K562 (cell line): ENCODE measurements at regions not wholly inside any gene's neighbourhood (a gene's known extent, or its start where the extent isn't known, plus 50 kb on each side); places are given as distances from the start of the nearest gene placed in this dataset.

Experiments used
- ATAC-seq: fragments of 200-7000 bp; cut with Tn5 transposase; 3 replicates; pipeline ENCODE4 v1.9.1; 2020; ENCODE audit warnings: moderate library complexity
- BruUV-seq: library from RNA; stranded (reverse); fragments of 400-500 nt; replicated peaks from 2 replicates; lab custom pipeline; 2021; lab: Mats Ljungman, UMichigan
- CTCF ChIA-PET: fragments of 300-600 bp; formaldehyde crosslinking; extraction: SDS; loops from one replicate; lab custom pipeline; 2021; ENCODE audit warnings: low intra/inter-chr PET ratio; lab: Yijun Ruan, JAX
- POLR2A ChIA-PET: fragments of 300-600, 350-650 bp; sonication (Branson Sonifier 250); formaldehyde crosslinking; extraction: SDS; loops from one replicate; lab custom pipeline; 2021; ENCODE audit warnings: antibody characterized with exemption, inconsistent platforms; lab: Yijun Ruan, JAX
- DNase-seq, 4 experiments: peaks; one replicate each; pipeline versions ENCODE4 v3.0.0 to v3.0.0-alpha.2; 2011 to 2018; ENCODE audit warnings: low spot score in 3 of 4, mixed read lengths in 3 of 4; ENCODE audit errors: extremely low read depth in 1 of 4
- FAIRE-seq: peaks from 2 replicates; lab custom pipeline; 2011; peaks lifted over from hg19 to GRCh38; lab: Jason Lieb, UNC
- H2AFZ ChIP-seq: 2 replicates; pipeline ENCODE4 v1.6.0; 2011; ENCODE audit warnings: low read depth, low read length, control low read depth, inconsistent platforms
- H3K27ac ChIP-seq: fragments of 200-600 bp; 3 replicates; pipeline ENCODE4 v1.8.0; 2011; ENCODE audit warnings: low read depth, mild to moderate bottlenecking, control low read depth, inconsistent platforms, low read length, moderate library complexity, mixed read lengths; ENCODE audit errors: extremely low read depth
- H3K27me3 ChIP-seq, 2 experiments: fragments of 300-600 bp in 1 of 2; 2 replicates in 1 of 2; 3 replicates in 1 of 2; pipeline versions ENCODE4 v1.6.0 to v1.8.0; 2011; ENCODE audit warnings: inconsistent platforms in 2 of 2, low read length in 2 of 2, mild to moderate bottlenecking in 1 of 2, mixed read lengths in 1 of 2, moderate library complexity in 1 of 2; ENCODE audit not compliant: control insufficient read depth in 2 of 2, insufficient read depth in 2 of 2
- H3K36me3 ChIP-seq: fragments of 300-600 bp; 3 replicates; pipeline ENCODE4 v1.8.0; 2011; ENCODE audit warnings: mild to moderate bottlenecking, low read length, inconsistent platforms; ENCODE audit not compliant: control insufficient read depth, insufficient read depth
- H3K4me1 ChIP-seq, 2 experiments: fragments of 200-600 bp in 1 of 2; replicated peaks in 1 of 2; 2 replicates in 1 of 2; 3 replicates in 1 of 2; pipeline versions ENCODE4 v1.5.1 to v1.8.0; 2011; ENCODE audit warnings: inconsistent platforms in 2 of 2, low read length in 2 of 2, mild to moderate bottlenecking in 1 of 2, mixed read lengths in 1 of 2, moderate library complexity in 1 of 2; ENCODE audit not compliant: control insufficient read depth in 2 of 2, insufficient read depth in 2 of 2
- H3K4me2 ChIP-seq: 2 replicates; pipeline ENCODE4 v1.6.1; 2011; ENCODE audit warnings: low read length, control low read depth, inconsistent platforms, mixed read lengths; ENCODE audit not compliant: insufficient read depth
- H3K4me3 ChIP-seq: fragments of 200-600 bp; sonication (generic), shearing (Covaris generic); 2 replicates; pipeline ENCODE4 v1.5.1; 2016; ENCODE audit warnings: control low read depth, inconsistent platforms
- H3K79me2 ChIP-seq: fragments of 200-600 bp; 3 replicates; pipeline ENCODE4 v1.8.0; 2011; ENCODE audit warnings: low read length, inconsistent platforms; ENCODE audit not compliant: control insufficient read depth, insufficient read depth
- H3K9ac ChIP-seq, 2 experiments: 2 replicates each; pipeline versions ENCODE4 v1.6.0 to v1.6.1; 2011; ENCODE audit warnings: low read depth in 2 of 2, low read length in 2 of 2, control low read depth in 1 of 2, inconsistent platforms in 1 of 2, mild to moderate bottlenecking in 1 of 2, mixed read lengths in 1 of 2; ENCODE audit not compliant: insufficient read depth in 1 of 2
- H3K9me1 ChIP-seq: one replicate; pipeline ENCODE4 v1.6.0; 2011; ENCODE audit warnings: inconsistent platforms, mild to moderate bottlenecking, low read length, moderate library complexity; ENCODE audit not compliant: control insufficient read depth, insufficient read depth
- H3K9me3 ChIP-seq: replicated peaks from 2 replicates; pipeline ENCODE4 v1.5.1; 2011; ENCODE audit warnings: low read depth, low read length, inconsistent platforms; ENCODE audit not compliant: control insufficient read depth, insufficient read depth
- H4K20me1 ChIP-seq: replicated peaks from 2 replicates; pipeline ENCODE4 v1.6.1; 2011; ENCODE audit warnings: low read length, inconsistent platforms, mixed read lengths; ENCODE audit not compliant: control insufficient read depth, insufficient read depth
- ARID1B ChIP-seq: fragments of 450-650 bp; IDR thresholded peaks from 2 replicates; pipeline ENCODE4 v1.6.1; 2016; ENCODE audit warnings: antibody characterized with exemption, mild to moderate bottlenecking, inconsistent platforms
- CBX5 ChIP-seq: IDR thresholded peaks from 2 replicates; pipeline ENCODE4 v1.6.1; 2014; ENCODE audit warnings: low read depth, borderline replicate concordance
- CC2D1A ChIP-seq: fragments of 450-650 bp; IDR thresholded peaks from 2 replicates; pipeline ENCODE4 v1.6.1; 2017; ENCODE audit warnings: mild to moderate bottlenecking
- CEBPB ChIP-seq: fragments of 450-650 bp; IDR thresholded peaks from 2 replicates; pipeline ENCODE4 v1.6.1; 2016; ENCODE audit warnings: missing genetic modification characterization, missing compliant biosample characterization
- ETV6 ChIP-seq, 3 experiments: fragments of 150-350 bp in 1 of 3; sonication (generic) in 1 of 3; formaldehyde crosslinking in 1 of 3; IDR thresholded peaks; 2 replicates each; pipeline versions ENCODE4 v1.6.1 to v1.8.0; 2014 to 2022; ENCODE audit warnings: borderline replicate concordance in 2 of 3, low read depth in 2 of 3, antibody characterized with exemption in 1 of 3, low read length in 1 of 3, mild to moderate bottlenecking in 1 of 3, missing genetic modification reagents in 1 of 3
- HOXB6 ChIP-seq: fragments of 250-450 bp; sonication (Bioruptor Pico); IDR thresholded peaks from 2 replicates; pipeline ENCODE4 v1.5.1; 2022; ENCODE audit warnings: mild to moderate bottlenecking, borderline replicate concordance
- LARP7 ChIP-seq: fragments of 450-650 bp; IDR thresholded peaks from 2 replicates; pipeline ENCODE4 v1.6.1; 2016
- NR4A1 ChIP-seq, 2 experiments: fragments of 250-450 bp in 1 of 2; fragments of 450-650 bp in 1 of 2; sonication (Bioruptor Pico) in 1 of 2; IDR thresholded peaks; 2 replicates each; pipeline versions ENCODE4 v1.4.0 to v1.6.1; 2016 to 2020; ENCODE audit warnings: mild to moderate bottlenecking in 2 of 2, missing compliant biosample characterization in 1 of 2, missing genetic modification characterization in 1 of 2, moderate library complexity in 1 of 2
- TBP ChIP-seq: optimal IDR thresholded peaks from 2 replicates; pipeline ENCODE3; 2011; ENCODE audit warnings: low read depth, low read length, improper control_type of control experiment
- ZNF217 ChIP-seq: sonication (generic); formaldehyde crosslinking; IDR thresholded peaks from 2 replicates; pipeline ENCODE4 v1.8.0; 2022; ENCODE audit warnings: mild to moderate bottlenecking, missing genetic modification reagents
- ZNF583 ChIP-seq: fragments of 250-450 bp; sonication (Bioruptor Pico); IDR thresholded peaks from 2 replicates; pipeline ENCODE4 v1.4.0; 2020
- WGBS: fragments of 100-300 bp; shearing (Covaris generic); methylation state at CpG from one replicate; pipeline ENCODE4 v1.1.6; 2016; ENCODE audit warnings: low coverage, mixed read lengths; ENCODE audit not compliant: insufficient coverage; ENCODE audit errors: missing lambda C conversion rate; 5-methylcytosine and 5-hydroxymethylcytosine counted together
- in situ Hi-C: fragments of 300-500 bp; cut with MboI; formaldehyde crosslinking; loops from 4 replicates; pipeline ENCODE4 v1.15.0; 2018; ENCODE audit warnings: inconsistent platforms, mixed read lengths
- intact Hi-C: fragments of 100-400 bp; cut with micrococcal nuclease; formaldehyde crosslinking; loops from 2 replicates; pipeline ENCODE4 v1.14.2; 2022
- TF ChIP-seq, protein P1 (sequence below): fragments of 450-650 bp; IDR thresholded peaks from 2 replicates; pipeline ENCODE4 v1.6.1; 2017; ENCODE audit warnings: mild to moderate bottlenecking, moderate library complexity
- TF ChIP-seq, protein P2 (sequence below): fragments of 250-450 bp; sonication (Bioruptor Pico); IDR thresholded peaks from 2 replicates; pipeline ENCODE4 v1.4.0; 2020; ENCODE audit warnings: borderline replicate concordance
- TF ChIP-seq, protein P3 (sequence below), 2 experiments: IDR thresholded peaks; 2 replicates each; pipeline ENCODE4 v1.6.1; 2012; ENCODE audit warnings: improper control_type of control experiment in 2 of 2, low read depth in 2 of 2, low read length in 2 of 2, borderline replicate concordance in 1 of 2
- TF ChIP-seq, protein P4 (sequence below): conservative IDR thresholded peaks from 2 replicates; pipeline ENCODE4 v1.6.1; 2011; ENCODE audit warnings: low read depth, mild to moderate bottlenecking, low read length; ENCODE audit not compliant: control insufficient read depth
- TF ChIP-seq, protein P5 (sequence below): fragments of 250-450 bp; sonication (Bioruptor Pico); IDR thresholded peaks from 2 replicates; pipeline ENCODE4 v1.5.0; 2021

DNA sequence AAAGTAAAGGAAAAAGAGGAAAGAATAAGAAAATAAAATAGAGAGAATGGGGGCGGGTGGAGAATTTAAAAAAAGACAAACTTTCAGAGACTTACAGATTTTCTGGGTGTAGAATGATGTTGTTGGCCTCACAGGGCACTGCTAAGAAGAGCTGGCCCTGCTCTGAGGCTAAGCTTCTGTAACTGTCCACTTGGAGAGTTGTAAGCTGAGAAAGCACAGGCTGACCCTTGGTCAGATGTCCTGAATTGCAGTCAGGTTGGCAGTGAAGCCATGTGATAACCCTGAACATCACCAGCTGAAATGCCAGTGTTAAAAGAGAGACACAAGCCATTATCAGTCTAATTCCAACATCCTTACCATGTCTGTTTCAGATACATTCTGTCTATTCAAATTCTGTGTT is 272.1 kb upstream of the SORCS1 start:
- no peak overlapping the region for H3K9ac ChIP-seq
- H3K4me2 ChIP-seq, result no peak overlapping the region
- H3K36me3 ChIP-seq, result no peaks in the 10 kb centered on the region
- intact Hi-C loops, result no loop called here
- H3K79me2 ChIP-seq, result no peaks in the 10 kb centered on the region
- H3K9me3 ChIP-seq, result no peaks in the 10 kb centered on the region
- H4K20me1 ChIP-seq, result no peaks in the 10 kb centered on the region
- WGBS, result no CpG with 5 or more reads among the region's 1 CpG
- in situ Hi-C loops, result no loop called here
- H3K4me3 ChIP-seq, result no peak overlapping the region
- DNase-seq (no peak), FAIRE-seq (no peak), ATAC-seq (no peak)
- H3K4me1 ChIP-seq, result no peaks in the 10 kb centered on the region
- TF ChIP-seq NR4A1 (CRISPR knock-in tag; IDR thresholded peaks at IDR 0.05) (no peak), NR4A1 (tag; IDR thresholded peaks at IDR 0.05) (no peak), CEBPB (tag) (no peak), HOXB6 (CRISPR knock-in tag) (no peak), ETV6 (IDR thresholded peaks at IDR 0.05; ENCODE audit: borderline replicate concordance in 1 of 2, low read depth in 2 of 2, low read length in 1 of 2) (no peak), ETV6 (CRISPR knock-in tag; IDR thresholded peaks at IDR 0.05; ENCODE audit: borderline replicate concordance) (no peak), ARID1B (no peak), LARP7 (no peak), ZNF583 (CRISPR knock-in tag) (no peak), CBX5 (no peak), CC2D1A (no peak), TBP (no peak), ZNF217 (CRISPR knock-in tag) (no peak)
- TF ChIP-seq, protein P1, sequence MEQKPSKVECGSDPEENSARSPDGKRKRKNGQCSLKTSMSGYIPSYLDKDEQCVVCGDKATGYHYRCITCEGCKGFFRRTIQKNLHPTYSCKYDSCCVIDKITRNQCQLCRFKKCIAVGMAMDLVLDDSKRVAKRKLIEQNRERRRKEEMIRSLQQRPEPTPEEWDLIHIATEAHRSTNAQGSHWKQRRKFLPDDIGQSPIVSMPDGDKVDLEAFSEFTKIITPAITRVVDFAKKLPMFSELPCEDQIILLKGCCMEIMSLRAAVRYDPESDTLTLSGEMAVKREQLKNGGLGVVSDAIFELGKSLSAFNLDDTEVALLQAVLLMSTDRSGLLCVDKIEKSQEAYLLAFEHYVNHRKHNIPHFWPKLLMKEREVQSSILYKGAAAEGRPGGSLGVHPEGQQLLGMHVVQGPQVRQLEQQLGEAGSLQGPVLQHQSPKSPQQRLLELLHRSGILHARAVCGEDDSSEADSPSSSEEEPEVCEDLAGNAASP, result no peak
- TF ChIP-seq, protein P2, sequence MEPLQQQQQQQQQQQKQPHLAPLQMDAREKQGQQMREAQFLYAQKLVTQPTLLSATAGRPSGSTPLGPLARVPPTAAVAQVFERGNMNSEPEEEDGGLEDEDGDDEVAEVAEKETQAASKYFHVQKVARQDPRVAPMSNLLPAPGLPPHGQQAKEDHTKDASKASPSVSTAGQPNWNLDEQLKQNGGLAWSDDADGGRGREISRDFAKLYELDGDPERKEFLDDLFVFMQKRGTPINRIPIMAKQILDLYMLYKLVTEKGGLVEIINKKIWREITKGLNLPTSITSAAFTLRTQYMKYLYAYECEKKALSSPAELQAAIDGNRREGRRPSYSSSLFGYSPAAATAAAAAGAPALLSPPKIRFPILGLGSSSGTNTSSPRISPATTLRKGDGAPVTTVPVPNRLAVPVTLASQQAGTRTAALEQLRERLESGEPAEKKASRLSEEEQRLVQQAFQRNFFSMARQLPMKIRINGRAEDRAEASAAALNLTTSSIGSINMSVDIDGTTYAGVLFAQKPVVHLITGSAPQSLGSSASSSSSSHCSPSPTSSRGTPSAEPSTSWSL (CRISPR knock-in tag), result no peak
- TF ChIP-seq, protein P3, sequence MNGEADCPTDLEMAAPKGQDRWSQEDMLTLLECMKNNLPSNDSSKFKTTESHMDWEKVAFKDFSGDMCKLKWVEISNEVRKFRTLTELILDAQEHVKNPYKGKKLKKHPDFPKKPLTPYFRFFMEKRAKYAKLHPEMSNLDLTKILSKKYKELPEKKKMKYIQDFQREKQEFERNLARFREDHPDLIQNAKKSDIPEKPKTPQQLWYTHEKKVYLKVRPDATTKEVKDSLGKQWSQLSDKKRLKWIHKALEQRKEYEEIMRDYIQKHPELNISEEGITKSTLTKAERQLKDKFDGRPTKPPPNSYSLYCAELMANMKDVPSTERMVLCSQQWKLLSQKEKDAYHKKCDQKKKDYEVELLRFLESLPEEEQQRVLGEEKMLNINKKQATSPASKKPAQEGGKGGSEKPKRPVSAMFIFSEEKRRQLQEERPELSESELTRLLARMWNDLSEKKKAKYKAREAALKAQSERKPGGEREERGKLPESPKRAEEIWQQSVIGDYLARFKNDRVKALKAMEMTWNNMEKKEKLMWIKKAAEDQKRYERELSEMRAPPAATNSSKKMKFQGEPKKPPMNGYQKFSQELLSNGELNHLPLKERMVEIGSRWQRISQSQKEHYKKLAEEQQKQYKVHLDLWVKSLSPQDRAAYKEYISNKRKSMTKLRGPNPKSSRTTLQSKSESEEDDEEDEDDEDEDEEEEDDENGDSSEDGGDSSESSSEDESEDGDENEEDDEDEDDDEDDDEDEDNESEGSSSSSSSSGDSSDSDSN (IDR thresholded peaks at IDR 0.05; ENCODE audit: borderline replicate concordance in 1 of 2, low read depth in 2 of 2, low read length in 2 of 2), result no peak
- TF ChIP-seq, protein P4, sequence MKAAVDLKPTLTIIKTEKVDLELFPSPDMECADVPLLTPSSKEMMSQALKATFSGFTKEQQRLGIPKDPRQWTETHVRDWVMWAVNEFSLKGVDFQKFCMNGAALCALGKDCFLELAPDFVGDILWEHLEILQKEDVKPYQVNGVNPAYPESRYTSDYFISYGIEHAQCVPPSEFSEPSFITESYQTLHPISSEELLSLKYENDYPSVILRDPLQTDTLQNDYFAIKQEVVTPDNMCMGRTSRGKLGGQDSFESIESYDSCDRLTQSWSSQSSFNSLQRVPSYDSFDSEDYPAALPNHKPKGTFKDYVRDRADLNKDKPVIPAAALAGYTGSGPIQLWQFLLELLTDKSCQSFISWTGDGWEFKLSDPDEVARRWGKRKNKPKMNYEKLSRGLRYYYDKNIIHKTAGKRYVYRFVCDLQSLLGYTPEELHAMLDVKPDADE, result no peak
- TF ChIP-seq, protein P5, sequence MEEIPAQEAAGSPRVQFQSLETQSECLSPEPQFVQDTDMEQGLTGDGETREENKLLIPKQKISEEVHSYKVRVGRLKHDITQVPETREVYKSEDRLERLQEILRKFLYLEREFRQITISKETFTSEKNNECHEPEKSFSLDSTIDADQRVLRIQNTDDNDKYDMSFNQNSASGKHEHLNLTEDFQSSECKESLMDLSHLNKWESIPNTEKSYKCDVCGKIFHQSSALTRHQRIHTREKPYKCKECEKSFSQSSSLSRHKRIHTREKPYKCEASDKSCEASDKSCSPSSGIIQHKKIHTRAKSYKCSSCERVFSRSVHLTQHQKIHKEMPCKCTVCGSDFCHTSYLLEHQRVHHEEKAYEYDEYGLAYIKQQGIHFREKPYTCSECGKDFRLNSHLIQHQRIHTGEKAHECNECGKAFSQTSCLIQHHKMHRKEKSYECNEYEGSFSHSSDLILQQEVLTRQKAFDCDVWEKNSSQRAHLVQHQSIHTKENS (CRISPR knock-in tag), result no peak
- no peaks in the 10 kb centered on the region for H3K9me1 ChIP-seq
- BruUV-seq, result no TSS peak
- no peaks in the 10 kb centered on the region for H3K27me3 ChIP-seq
- H3K27ac ChIP-seq, result no peak overlapping the region
- ChIA-PET POLR2A (no interaction called here), CTCF (no interaction called here)
- no peak overlapping the region for H2AFZ ChIP-seq
